ENCODE measurements at regions not wholly inside any gene's neighbourhood (a gene's known extent, or its start where the extent isn't known, plus 50 kb on each side); places are given as distances from the start of the nearest gene placed in this dataset.

DNA sequence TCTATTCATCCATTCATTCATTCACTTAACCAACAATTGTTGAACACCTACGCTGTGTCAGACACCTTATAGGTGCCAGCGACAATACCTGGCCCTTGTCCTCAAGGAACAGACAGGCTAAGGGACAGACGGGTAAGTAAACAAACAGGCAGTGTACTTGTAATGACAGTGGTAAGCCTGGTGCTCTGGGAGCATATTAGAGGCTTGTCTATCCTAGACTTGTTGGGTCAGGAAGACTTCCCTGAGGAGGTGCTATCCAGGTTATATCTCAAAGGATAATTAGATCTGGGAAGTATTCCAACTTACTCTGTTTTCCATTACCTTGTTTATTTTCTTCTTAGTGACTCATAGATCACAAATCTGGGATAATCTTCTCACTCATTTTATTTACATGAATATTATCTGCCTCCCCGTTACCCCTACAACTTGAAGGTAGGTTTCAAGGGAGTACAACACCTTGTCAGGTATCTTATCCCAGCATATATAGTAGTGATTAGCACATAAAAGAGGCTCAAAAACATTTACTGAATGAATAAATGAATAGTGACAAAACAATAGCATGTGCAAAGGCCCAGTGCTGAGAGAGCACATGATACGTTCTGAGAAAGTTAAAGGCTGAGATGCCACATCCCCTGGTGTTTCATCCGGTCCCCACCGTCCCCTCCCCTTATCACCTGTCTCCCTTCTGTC lies 75.3 kb upstream of the NCAM1 start:
- DNase-seq: no peak

DNA sequence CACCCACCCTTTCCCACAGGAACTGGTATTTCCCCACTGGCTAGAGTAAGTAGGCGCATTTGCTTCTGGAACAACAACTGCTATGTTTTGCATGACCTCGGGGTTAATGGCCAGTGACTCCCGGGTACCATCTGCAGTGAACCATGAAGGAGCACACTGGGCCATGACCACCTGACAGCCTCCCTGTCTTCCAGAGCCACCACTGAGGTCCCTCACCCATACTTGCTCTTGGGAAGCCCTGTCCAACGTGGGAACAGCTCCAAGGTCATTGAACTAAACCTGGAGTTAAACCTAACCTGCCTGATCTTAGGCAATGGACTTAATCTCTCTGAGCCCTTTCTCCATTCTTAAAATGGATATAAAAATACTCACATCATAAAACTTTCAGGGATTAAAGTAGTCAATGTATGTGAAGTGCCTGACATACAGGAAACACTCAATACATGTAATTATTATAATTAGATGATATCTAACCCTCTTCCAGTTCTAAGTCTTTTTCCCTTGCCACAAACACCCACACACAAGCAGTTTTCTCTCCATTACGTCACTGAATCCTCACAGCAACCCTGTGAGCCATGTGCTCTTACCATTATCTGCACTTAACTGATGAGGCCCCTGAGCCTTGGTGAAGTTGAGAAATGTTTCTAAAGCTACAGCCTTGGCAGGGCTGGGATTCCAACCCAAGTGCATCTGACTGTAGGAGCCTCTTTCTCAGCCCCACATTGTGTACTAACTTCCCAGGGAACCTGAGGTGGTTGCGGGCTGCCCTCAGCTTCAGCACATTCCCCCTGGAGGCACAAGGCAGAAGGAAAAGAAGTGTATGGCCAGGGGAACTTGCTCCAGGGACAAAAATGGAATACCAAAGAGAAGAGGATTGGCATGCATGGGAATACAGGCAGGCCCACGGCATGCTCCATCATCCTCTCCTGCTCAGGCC lies 74.5 kb upstream of the NCAM1 start:
- no peak for DNase-seq

DNA sequence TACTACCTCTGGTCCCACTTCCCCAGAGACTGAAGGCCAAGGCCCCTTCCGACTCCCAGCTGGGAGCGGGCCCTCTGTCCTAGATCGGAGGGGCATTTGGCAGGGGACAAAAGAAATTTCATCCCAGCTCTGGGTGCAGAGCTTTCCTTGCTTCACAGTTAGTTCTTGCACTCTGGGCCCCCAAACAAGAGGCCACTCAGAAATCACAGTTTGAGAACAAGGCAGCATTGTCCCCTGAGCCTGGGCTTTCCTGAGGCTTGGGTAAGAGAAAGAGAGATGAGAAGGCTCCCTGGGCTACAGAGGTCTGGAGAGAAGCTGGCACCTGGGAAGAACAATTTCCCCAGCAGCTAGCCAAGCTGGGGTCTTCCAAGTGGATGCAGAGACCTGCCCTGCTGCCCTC lies 71.8 kb upstream of the NCAM1 start:
- DNase-seq: no peak

DNA sequence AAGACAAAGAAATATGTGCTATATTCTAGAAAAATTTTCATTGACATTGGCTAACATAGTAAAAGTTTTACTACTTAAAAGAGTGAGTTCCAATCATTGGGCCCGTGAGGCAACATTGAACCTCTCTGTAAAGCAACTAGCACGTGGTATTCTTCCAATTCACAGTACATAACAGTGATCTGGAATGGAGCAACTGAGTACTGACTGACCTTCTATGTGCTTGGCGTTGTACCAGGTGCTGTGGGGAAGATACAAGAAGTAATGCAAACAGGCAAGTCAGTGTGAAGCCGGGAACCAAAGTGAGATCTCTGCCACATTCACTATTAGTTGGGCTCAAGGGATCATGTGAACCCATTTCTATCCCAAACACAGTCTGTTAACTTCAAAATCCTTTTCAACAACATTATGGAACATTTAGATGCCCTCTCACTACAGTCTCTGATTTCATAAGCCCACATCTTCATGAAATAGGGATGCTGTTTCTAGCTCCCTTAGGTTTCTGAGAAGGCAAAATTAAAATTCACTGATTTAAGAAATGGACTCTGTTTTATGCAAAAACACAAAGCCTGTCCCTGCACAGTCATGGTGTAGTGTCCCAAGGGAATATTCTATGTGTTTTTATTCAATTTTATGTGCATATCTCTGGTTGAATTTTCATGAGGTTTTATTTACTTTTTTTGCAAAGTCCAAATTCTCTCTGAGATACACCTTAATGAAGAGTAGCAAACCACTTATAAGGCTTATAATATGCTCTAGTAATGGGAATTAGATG lies 61.8 kb upstream of the NCAM1 start:
- no peak for DNase-seq

DNA sequence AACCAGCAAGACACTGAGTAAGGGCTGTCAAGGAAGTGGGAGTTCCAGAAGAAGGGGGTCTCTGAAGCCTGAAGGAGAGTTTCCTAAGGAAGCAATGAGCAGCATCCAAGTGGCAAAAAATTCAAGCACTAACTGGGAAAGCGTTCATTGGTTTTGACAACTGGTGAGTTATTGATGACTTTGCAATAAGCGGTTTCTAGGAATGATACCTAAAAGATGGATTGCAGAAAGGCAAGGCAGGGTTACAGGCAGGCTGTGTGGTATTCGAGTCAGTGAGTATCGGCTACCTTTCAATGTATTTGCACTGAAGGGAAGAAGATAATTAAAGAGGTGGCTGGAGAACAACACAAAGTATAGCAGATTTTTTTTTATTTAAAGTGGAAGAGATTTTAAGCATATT lies 59.3 kb upstream of the NCAM1 start:
- DNase-seq: no peak

DNA sequence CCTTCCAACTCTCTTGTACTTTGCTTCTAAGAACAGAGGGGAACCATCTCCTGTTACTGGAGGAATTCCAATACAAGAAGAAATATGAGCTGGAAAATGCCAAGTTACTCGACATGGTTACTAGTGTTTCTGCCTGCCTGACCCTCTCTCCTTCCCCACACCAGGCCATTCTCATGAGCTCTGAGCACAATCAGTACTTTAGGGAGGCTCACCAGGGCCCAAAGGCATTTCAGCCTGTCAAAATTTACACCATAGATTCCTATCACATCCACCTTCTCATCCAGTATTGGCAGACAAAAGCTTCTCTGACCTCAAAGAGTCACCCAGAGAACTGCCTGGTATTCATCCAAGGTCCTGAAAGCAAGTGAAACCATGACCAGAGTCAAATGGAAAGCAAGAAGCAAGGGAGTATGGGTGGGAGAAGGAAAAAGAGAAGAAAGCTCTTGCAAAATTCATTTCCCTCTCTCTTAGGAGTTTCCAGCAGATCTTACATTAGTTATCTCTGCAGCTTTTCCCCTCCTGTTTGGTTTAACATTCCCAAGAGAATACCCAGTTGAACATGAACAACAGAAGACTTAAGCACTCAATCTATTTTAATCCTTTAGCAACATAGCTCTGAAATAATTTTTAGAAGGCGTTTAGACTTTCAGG lies 58.7 kb upstream of the NCAM1 start:
- no peak for DNase-seq

DNA sequence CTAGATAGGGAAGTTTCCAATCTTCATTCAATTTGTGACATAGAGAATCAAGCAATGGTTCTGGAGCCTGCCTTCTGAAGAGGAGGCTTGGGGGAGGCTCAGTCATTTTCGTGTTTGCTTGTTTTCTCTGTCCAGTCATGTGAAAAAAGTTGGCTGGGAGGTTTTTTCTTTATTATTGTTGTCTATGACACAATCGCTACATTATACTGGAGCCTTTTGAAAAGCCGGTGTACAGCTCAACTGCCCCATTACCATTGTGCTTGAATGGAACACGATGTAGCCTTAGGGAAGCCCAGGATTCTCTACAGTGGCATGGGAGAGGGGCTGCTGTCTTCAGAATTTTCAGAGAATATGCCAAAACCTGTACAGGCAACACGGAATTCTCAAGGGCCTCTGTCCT lies 57.9 kb upstream of the NCAM1 start:
- DNase-seq: no peak

DNA sequence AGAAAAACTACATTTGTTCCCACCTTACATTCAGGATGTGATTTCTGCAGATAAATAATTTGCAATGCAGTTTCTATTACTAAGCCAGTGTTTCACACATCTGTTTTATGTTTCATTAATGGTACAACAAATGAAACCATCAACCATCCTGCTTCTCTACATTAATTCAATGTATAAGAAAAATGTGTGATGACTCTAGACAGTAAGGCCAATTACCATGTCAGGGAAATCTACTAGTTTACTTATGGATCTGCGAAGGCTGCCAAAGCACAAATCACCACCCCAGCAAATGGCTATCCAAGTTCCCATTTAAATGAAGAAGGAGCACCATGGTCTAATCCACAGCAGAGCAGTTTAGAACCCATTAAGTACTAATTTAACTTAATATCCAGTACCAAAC lies 50.1 kb upstream of the NCAM1 start:
- no peak for DNase-seq
